GM23338 (cell line): ENCODE measurements at regions not wholly inside any gene's neighbourhood (a gene's known extent, or its start where the extent isn't known, plus 50 kb on each side); places are given as distances from the start of the nearest gene placed in this dataset.

Experiments
- ATAC-seq: fragments of 200-7000 bp; cut with Tn5 transposase; 3 replicates; pipeline ENCODE4 v1.9.1; 2020
- DNase-seq: peaks from one replicate; pipeline ENCODE4 v3.0.0-alpha.2; 2015; ENCODE audit warnings: low spot score
- H2AFZ ChIP-seq: fragments of 200-600 bp; sonication (generic); 2 replicates; pipeline ENCODE4 v1.8.0; 2016; ENCODE audit warnings: antibody characterized with exemption, mild to moderate bottlenecking, moderate library complexity
- H3F3A ChIP-seq: fragments of 200-600 bp; sonication (generic); replicated peaks from 2 replicates; pipeline ENCODE4 v1.8.0; 2017; ENCODE audit warnings: antibody characterized with exemption, mixed run types, low read depth
- H3K27ac ChIP-seq: fragments of 200-600 bp; sonication (generic); 2 replicates; pipeline ENCODE4 v1.6.1; 2016; ENCODE audit warnings: low read depth
- H3K27me3 ChIP-seq: fragments of 200-600 bp; sonication (generic); 2 replicates; pipeline ENCODE4 v1.8.0; 2016; ENCODE audit warnings: mild to moderate bottlenecking, mixed run types, moderate library complexity; ENCODE audit not compliant: insufficient read depth
- H3K36me3 ChIP-seq: fragments of 200-600 bp; sonication (generic); 2 replicates; pipeline ENCODE4 v1.8.0; 2016; ENCODE audit warnings: mild to moderate bottlenecking; ENCODE audit not compliant: insufficient read depth
- H3K4me1 ChIP-seq: fragments of 200-600 bp; sonication (generic); 2 replicates; pipeline ENCODE4 v1.8.0; 2016; ENCODE audit warnings: mild to moderate bottlenecking, moderate library complexity; ENCODE audit not compliant: insufficient read depth
- H3K4me2 ChIP-seq: fragments of 200-600 bp; sonication (generic); 2 replicates; pipeline ENCODE4 v1.7.1; 2017; ENCODE audit warnings: mixed run types
- H3K4me3 ChIP-seq: fragments of 200-600 bp; sonication (generic); 2 replicates; pipeline ENCODE4 v1.6.1; 2016; ENCODE audit warnings: mixed run types
- H3K79me2 ChIP-seq: fragments of 200-600 bp; sonication (generic); replicated peaks from 2 replicates; pipeline ENCODE4 v1.8.0; 2017; ENCODE audit warnings: mild to moderate bottlenecking; ENCODE audit not compliant: insufficient read depth
- H3K9me2 ChIP-seq: fragments of 200-600 bp; sonication (generic); 2 replicates; pipeline ENCODE4 v1.8.0; 2017; ENCODE audit not compliant: insufficient read depth
- H4K20me1 ChIP-seq: fragments of 200-600 bp; sonication (generic); replicated peaks from 2 replicates; pipeline ENCODE4 v1.8.0; 2017; ENCODE audit warnings: mild to moderate bottlenecking; ENCODE audit not compliant: insufficient read depth
- H3K27ac Mint-ChIP-seq: 2 replicates; pipeline ENCODE4 v1.8.0; 2020; ENCODE audit warnings: inconsistent platforms, mild to moderate bottlenecking, moderate library complexity, mixed read lengths
- H3K27me3 Mint-ChIP-seq: 3 replicates; pipeline ENCODE4 v1.8.0; 2022; ENCODE audit warnings: low read depth, mild to moderate bottlenecking, moderate library complexity, mixed read lengths, inconsistent platforms; ENCODE audit not compliant: insufficient read depth, poor library complexity
- H3K36me3 Mint-ChIP-seq: 3 replicates; pipeline ENCODE4 v1.8.0; 2021; ENCODE audit warnings: low read depth, mild to moderate bottlenecking, inconsistent platforms, moderate library complexity, mixed read lengths
- H3K4me1 Mint-ChIP-seq: 3 replicates; pipeline ENCODE4 v1.8.0; 2020; ENCODE audit warnings: mild to moderate bottlenecking, inconsistent platforms, mixed read lengths
- H3K4me3 Mint-ChIP-seq: 3 replicates; pipeline ENCODE4 v1.8.0; 2021; ENCODE audit warnings: moderate library complexity, mild to moderate bottlenecking, inconsistent platforms, mixed read lengths
- H3K9me3 Mint-ChIP-seq: 3 replicates; pipeline ENCODE4 v1.8.0; 2020; ENCODE audit warnings: moderate library complexity, mild to moderate bottlenecking, inconsistent platforms, mixed read lengths
- CREB1 ChIP-seq: fragments of 250-450 bp; sonication (Bioruptor Pico); IDR thresholded peaks from 2 replicates; pipeline ENCODE4 v1.5.0; 2020; ENCODE audit warnings: low read depth, mild to moderate bottlenecking, moderate library complexity
- EZH2 ChIP-seq: fragments of 200-600 bp; sonication (generic); IDR thresholded peaks from one replicate; pipeline ENCODE4 v1.8.0; 2017; ENCODE audit warnings: antibody characterized with exemption, mild to moderate bottlenecking, low read depth; ENCODE audit not compliant: unreplicated experiment
- EZH2phosphoT487 ChIP-seq: fragments of 200-600 bp; sonication (generic); IDR thresholded peaks from one replicate; pipeline ENCODE4 v1.8.1; 2018; ENCODE audit warnings: antibody characterized with exemption; ENCODE audit not compliant: unreplicated experiment
- JUNB ChIP-seq: IDR thresholded peaks from one replicate; pipeline ENCODE4 v1.6.1; 2016; ENCODE audit warnings: antibody characterized with exemption; ENCODE audit not compliant: unreplicated experiment
- NANOG ChIP-seq: IDR thresholded peaks from 2 replicates; pipeline ENCODE4 v1.6.1; 2016; ENCODE audit warnings: antibody characterized with exemption, borderline replicate concordance
- POLR2AphosphoS5 ChIP-seq: IDR thresholded peaks from 2 replicates; pipeline ENCODE4 v1.6.1; 2016; ENCODE audit warnings: antibody characterized with exemption, low read depth
- STAT1 ChIP-seq: IDR thresholded peaks from one replicate; pipeline ENCODE4 v1.6.1; 2016; ENCODE audit warnings: antibody characterized with exemption; ENCODE audit not compliant: unreplicated experiment
- ZNF114 ChIP-seq: fragments of 250-450 bp; sonication (Bioruptor Pico); IDR thresholded peaks from 2 replicates; pipeline ENCODE4 v1.5.0; 2020; ENCODE audit warnings: mild to moderate bottlenecking, moderate library complexity
- ZNF331 ChIP-seq: fragments of 250-450 bp; sonication (Bioruptor Pico); IDR thresholded peaks from 2 replicates; pipeline ENCODE4 v1.5.0; 2020; ENCODE audit warnings: low read depth, mild to moderate bottlenecking, moderate library complexity
- ZNF462 ChIP-seq: fragments of 250-450 bp; sonication (Bioruptor Pico); IDR thresholded peaks from 2 replicates; pipeline ENCODE4 v1.5.0; 2020; ENCODE audit warnings: mild to moderate bottlenecking, moderate library complexity
- TF ChIP-seq, protein P1 (sequence below), 2 experiments: fragments of 200-600 bp in 1 of 2; sonication (generic) in 1 of 2; conservative IDR thresholded peaks; 2 replicates each; pipeline versions ENCODE4 v1.5.1 to v1.6.1; 2016 to 2017; ENCODE audit warnings: antibody characterized with exemption in 2 of 2, low read depth in 2 of 2, mild to moderate bottlenecking in 2 of 2, moderate library complexity in 1 of 2
- TF ChIP-seq, protein P2 (sequence below): IDR thresholded peaks from 2 replicates; pipeline ENCODE4 v1.6.1; 2016; ENCODE audit warnings: antibody characterized with exemption
- TF ChIP-seq, protein P3 (sequence below): IDR thresholded peaks from one replicate; pipeline ENCODE4 v1.6.1; 2018; ENCODE audit warnings: antibody characterized with exemption; ENCODE audit not compliant: unreplicated experiment

DNA sequence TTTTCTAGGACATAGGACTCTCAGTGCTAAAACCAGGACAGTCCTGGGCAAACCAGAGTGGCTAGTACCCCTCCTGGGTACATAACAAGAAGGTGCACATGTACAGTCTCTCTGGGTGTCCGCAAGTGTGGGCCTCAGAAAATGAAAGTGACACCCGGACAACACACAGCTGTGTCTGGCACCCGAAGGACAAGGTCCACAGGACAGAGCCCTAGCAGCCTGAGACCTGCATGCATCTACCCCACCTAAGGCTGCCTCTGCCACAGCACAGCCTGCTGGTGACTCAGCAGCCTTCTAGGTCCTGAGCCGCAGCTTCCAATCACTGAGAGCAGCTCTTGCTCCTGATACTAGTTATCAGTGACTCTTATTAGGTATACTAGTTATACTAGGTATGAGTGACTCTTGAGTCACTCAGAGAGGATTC is 784.1 kb upstream of the TBX3 start:
- H4K20me1 ChIP-seq = no peaks in the 10 kb centered on the region
- no peak overlapping the region for H3K27ac ChIP-seq
- peaks cover 5% of the 10 kb centered on the region for H3K9me2 ChIP-seq
- no peaks in the 10 kb centered on the region for H3K27me3 ChIP-seq
- Mint-ChIP-seq H3K36me3 (no peaks in the 10 kb centered on the region), H3K27me3 (peaks cover 3% of the 10 kb centered on the region), H3K4me3 (no peak overlapping the region), H3K27ac (no peak overlapping the region), H3K9me3 (no peaks in the 10 kb centered on the region), H3K4me1 (no peaks in the 10 kb centered on the region)
- no peak overlapping the region for H2AFZ ChIP-seq
- TF ChIP-seq EZH2phosphoT487 (no peak), STAT1 (no peak), CREB1 (no peak), ZNF114 (CRISPR knock-in tag) (no peak), EZH2 (no peak), ZNF462 (CRISPR knock-in tag) (no peak), POLR2AphosphoS5 (no peak), NANOG (no peak), ZNF331 (no peak), JUNB (no peak)
- TF ChIP-seq, protein P1, sequence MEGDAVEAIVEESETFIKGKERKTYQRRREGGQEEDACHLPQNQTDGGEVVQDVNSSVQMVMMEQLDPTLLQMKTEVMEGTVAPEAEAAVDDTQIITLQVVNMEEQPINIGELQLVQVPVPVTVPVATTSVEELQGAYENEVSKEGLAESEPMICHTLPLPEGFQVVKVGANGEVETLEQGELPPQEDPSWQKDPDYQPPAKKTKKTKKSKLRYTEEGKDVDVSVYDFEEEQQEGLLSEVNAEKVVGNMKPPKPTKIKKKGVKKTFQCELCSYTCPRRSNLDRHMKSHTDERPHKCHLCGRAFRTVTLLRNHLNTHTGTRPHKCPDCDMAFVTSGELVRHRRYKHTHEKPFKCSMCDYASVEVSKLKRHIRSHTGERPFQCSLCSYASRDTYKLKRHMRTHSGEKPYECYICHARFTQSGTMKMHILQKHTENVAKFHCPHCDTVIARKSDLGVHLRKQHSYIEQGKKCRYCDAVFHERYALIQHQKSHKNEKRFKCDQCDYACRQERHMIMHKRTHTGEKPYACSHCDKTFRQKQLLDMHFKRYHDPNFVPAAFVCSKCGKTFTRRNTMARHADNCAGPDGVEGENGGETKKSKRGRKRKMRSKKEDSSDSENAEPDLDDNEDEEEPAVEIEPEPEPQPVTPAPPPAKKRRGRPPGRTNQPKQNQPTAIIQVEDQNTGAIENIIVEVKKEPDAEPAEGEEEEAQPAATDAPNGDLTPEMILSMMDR (conservative IDR thresholded peaks at IDR 0.05; ENCODE audit: low read depth in 2 of 2) = no peak
- TF ChIP-seq, protein P2, sequence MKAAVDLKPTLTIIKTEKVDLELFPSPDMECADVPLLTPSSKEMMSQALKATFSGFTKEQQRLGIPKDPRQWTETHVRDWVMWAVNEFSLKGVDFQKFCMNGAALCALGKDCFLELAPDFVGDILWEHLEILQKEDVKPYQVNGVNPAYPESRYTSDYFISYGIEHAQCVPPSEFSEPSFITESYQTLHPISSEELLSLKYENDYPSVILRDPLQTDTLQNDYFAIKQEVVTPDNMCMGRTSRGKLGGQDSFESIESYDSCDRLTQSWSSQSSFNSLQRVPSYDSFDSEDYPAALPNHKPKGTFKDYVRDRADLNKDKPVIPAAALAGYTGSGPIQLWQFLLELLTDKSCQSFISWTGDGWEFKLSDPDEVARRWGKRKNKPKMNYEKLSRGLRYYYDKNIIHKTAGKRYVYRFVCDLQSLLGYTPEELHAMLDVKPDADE = no peak
- TF ChIP-seq, protein P3, sequence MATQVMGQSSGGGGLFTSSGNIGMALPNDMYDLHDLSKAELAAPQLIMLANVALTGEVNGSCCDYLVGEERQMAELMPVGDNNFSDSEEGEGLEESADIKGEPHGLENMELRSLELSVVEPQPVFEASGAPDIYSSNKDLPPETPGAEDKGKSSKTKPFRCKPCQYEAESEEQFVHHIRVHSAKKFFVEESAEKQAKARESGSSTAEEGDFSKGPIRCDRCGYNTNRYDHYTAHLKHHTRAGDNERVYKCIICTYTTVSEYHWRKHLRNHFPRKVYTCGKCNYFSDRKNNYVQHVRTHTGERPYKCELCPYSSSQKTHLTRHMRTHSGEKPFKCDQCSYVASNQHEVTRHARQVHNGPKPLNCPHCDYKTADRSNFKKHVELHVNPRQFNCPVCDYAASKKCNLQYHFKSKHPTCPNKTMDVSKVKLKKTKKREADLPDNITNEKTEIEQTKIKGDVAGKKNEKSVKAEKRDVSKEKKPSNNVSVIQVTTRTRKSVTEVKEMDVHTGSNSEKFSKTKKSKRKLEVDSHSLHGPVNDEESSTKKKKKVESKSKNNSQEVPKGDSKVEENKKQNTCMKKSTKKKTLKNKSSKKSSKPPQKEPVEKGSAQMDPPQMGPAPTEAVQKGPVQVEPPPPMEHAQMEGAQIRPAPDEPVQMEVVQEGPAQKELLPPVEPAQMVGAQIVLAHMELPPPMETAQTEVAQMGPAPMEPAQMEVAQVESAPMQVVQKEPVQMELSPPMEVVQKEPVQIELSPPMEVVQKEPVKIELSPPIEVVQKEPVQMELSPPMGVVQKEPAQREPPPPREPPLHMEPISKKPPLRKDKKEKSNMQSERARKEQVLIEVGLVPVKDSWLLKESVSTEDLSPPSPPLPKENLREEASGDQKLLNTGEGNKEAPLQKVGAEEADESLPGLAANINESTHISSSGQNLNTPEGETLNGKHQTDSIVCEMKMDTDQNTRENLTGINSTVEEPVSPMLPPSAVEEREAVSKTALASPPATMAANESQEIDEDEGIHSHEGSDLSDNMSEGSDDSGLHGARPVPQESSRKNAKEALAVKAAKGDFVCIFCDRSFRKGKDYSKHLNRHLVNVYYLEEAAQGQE = no peak
- no peak overlapping the region for H3K4me2 ChIP-seq
- H3K79me2 ChIP-seq = no peaks in the 10 kb centered on the region
- ATAC-seq = no peak
- no peaks in the 10 kb centered on the region for H3F3A ChIP-seq
- DNase-seq = no peak
- H3K4me3 ChIP-seq = no peak overlapping the region
- no peaks in the 10 kb centered on the region for H3K36me3 ChIP-seq
- no peaks in the 10 kb centered on the region for H3K4me1 ChIP-seq
